ENCODE measurements at regions not wholly inside any gene's neighbourhood (a gene's known extent, or its start where the extent isn't known, plus 50 kb on each side); places are given as distances from the start of the nearest gene placed in this dataset.

DNA sequence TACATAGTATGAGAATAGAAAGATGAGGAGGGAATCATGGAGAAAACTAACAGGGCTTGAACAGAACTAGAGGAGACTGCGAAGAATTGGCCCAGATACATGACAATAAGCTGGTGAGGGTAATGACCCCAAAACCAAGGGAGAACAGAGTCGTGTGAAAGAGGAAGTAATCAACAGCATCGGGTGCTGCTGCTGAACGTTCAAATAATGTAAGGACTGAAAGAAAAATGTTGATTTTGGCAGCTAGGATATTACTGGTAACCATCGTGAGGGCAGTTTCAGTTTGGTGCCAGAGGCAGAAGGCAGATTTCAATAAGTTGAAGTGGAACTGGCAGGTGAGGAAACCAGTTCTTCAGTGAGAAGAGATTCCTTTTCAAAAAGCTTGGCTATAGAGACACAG is 66.8 kb upstream of the SMC2 start:
- no peak for DNase-seq (ENCODE audit: low read depth, low spot score)

GRCh38 chr9:104028827-104029226 is 65.3 kb upstream of the SMC2 start:
- no peak for DNase-seq (ENCODE audit: low read depth, low spot score)

Data from astrocyte of the hippocampus (primary cell).